WERI-Rb-1 (cell line): ENCODE measurements at regions not wholly inside any gene's neighbourhood (a gene's known extent, or its start where the extent isn't known, plus 50 kb on each side); places are given as distances from the start of the nearest gene placed in this dataset.

Experiments used
- DNase-seq: peaks from one replicate; pipeline ENCODE4 v3.0.0-alpha.2; 2020
- H3K27ac ChIP-seq: fragments of 250-450 bp; sonication (Bioruptor Pico); 2 replicates; pipeline ENCODE4 v1.5.1; 2020; ENCODE audit warnings: mild to moderate bottlenecking, moderate library complexity
- H3K27me3 ChIP-seq: fragments of 250-450 bp; sonication (Bioruptor Pico); 2 replicates; pipeline ENCODE4 v1.5.1; 2021; ENCODE audit warnings: mild to moderate bottlenecking, low read depth, moderate library complexity; ENCODE audit not compliant: insufficient read depth, severe bottlenecking
- H3K36me3 ChIP-seq: fragments of 250-450 bp; sonication (Bioruptor Pico); 2 replicates; pipeline ENCODE4 v1.5.1; 2020; ENCODE audit warnings: mild to moderate bottlenecking, moderate library complexity
- H3K4me3 ChIP-seq: 2 replicates; pipeline ENCODE4 v1.5.1; 2011; ENCODE audit warnings: low read depth, mild to moderate bottlenecking, control low read depth, low read length
- H3K9me3 ChIP-seq: fragments of 250-450 bp; sonication (Bioruptor Pico); 2 replicates; pipeline ENCODE4 v1.5.1; 2021; ENCODE audit warnings: mild to moderate bottlenecking, moderate library complexity; ENCODE audit not compliant: severe bottlenecking
- TF ChIP-seq, protein P1 (sequence below): IDR thresholded peaks from 2 replicates; pipeline ENCODE4 v1.5.1; 2011; ENCODE audit warnings: low read depth, mild to moderate bottlenecking, control low read depth, inconsistent platforms, low read length

DNA sequence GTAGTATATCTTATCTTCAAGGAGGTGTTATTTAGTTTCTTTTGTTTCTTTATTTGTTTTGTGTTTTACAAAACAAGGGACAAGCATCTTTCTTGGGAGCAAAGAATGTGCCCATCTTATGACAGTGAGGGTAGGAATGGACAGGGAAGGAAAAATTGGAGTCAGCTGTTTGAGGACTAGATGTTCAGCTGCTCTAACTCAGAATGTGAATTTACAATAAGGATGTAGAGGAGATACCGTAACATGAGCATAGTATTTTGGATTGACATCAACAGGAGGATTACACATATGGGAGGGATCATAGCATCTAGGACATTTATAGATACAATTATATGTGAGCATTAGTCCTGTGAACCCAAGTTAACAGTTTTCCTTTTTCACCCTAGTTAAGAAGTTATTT is 89.0 kb upstream of the GK2 start:
- no peak for DNase-seq
- H3K27ac ChIP-seq, result no peak overlapping the region
- no peaks in the 10 kb centered on the region for H3K36me3 ChIP-seq

DNA sequence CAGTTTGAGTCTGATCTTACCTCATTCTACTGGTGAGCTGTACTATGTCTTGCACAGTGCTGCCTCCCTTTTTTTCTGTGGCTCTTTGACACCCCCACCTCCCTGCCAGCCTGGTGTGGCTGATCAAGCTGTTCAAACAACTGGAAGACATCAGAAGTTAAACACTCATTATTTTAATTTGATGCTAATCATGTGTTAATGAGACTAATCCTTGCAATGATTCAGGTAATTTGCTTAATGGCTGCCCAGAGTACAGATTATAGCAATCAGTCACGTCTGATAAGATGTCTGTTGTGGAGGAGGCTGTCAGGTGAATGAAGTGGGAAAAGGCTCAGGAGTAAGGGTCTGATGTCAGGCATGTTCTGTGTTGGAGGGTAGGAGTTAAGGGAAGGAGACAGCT is 87.4 kb upstream of the GK2 start:
- DNase-seq, result peak; percentile 75
- no peaks in the 10 kb centered on the region for H3K27me3 ChIP-seq
- peak overlapping the region; percentile 72 for H3K27ac ChIP-seq
- no peaks in the 10 kb centered on the region for H3K9me3 ChIP-seq
- H3K4me3 ChIP-seq, result no peak overlapping the region
- H3K36me3 ChIP-seq, result no peaks in the 10 kb centered on the region
- TF ChIP-seq, protein P1, sequence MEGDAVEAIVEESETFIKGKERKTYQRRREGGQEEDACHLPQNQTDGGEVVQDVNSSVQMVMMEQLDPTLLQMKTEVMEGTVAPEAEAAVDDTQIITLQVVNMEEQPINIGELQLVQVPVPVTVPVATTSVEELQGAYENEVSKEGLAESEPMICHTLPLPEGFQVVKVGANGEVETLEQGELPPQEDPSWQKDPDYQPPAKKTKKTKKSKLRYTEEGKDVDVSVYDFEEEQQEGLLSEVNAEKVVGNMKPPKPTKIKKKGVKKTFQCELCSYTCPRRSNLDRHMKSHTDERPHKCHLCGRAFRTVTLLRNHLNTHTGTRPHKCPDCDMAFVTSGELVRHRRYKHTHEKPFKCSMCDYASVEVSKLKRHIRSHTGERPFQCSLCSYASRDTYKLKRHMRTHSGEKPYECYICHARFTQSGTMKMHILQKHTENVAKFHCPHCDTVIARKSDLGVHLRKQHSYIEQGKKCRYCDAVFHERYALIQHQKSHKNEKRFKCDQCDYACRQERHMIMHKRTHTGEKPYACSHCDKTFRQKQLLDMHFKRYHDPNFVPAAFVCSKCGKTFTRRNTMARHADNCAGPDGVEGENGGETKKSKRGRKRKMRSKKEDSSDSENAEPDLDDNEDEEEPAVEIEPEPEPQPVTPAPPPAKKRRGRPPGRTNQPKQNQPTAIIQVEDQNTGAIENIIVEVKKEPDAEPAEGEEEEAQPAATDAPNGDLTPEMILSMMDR, result no peak

More for the DNA sequence above, 89.0 kb upstream of the GK2 start:
- no peaks in the 10 kb centered on the region for H3K27me3 ChIP-seq
- TF ChIP-seq, protein P1, result no peak
- no peak overlapping the region for H3K4me3 ChIP-seq
- H3K9me3 ChIP-seq, result no peaks in the 10 kb centered on the region

DNA sequence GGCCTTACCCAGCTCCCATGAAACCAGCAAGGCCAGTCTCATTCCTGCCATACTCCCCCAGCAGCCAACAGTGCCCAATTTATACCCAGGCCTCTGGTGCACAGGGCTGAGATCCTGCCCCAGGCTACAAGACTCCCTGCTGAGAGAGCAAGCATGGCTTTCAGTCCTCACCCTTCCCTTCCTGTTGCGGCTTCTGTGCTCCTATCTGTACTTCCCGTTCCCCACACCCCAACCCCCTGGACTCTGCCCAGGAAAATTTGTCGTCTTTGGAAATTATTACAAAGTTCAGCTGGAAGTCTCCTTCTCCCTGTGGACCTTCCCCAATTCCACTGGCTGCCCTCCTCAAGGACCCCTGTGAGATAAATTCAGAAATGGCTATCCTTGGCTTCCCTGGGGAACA is 84.1 kb upstream of the GK2 start:
- TF ChIP-seq, protein P1, result no peak
- Histone ChIP-seq H3K27me3 (no peaks in the 10 kb centered on the region), H3K4me3 (no peak overlapping the region), H3K9me3 (no peaks in the 10 kb centered on the region), H3K27ac (no peak overlapping the region), H3K36me3 (no peaks in the 10 kb centered on the region)
- DNase-seq, result no peak

DNA sequence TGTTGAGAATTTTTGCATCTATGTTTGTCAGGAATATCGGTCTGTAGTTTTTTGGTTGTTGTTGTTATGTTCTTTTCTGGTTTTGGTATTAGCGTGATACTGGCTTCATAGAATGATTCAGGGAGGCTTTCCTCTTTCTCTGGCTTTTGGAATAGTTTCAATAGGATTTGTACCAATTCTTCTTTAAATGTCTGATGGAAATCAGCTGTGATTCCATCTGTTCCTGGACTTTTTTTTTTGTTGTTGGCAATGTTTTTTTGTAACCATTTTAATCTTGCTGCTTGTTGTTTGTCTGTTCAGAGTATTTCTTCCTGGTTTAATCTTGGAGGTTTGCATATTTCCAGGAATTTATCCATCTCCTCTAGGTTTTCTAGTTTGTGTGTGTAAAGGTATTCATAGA is 81.5 kb upstream of the GK2 start:
- Histone ChIP-seq H3K27me3 (no peaks in the 10 kb centered on the region), H3K27ac (no peak overlapping the region), H3K4me3 (no peak overlapping the region), H3K36me3 (no peaks in the 10 kb centered on the region), H3K9me3 (no peaks in the 10 kb centered on the region)
- TF ChIP-seq, protein P1, result no peak
- no peak for DNase-seq

DNA sequence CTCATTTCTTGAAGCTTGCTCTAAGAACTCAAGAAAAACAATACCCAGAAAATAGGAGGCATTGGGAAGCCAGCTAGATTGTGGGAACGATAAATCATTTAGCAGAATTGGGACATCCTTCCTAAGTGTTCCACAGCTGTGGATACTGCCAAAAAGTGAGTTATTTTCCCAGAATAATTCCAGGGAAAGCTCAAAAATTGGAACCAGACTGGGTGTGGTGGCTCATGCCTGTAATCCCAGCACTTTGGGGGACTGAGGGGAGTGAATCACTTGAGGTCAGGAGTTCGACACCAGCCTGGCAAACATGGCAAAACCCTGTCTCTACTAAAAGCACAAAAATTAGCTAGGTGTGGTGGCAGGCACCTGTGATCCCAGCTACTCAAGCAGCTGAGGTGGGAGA is 68.2 kb upstream of the GK2 start:
- no peaks in the 10 kb centered on the region for H3K9me3 ChIP-seq
- no peaks in the 10 kb centered on the region for H3K36me3 ChIP-seq
- H3K4me3 ChIP-seq, result no peak overlapping the region
- TF ChIP-seq, protein P1, result no peak
- no peak overlapping the region for H3K27ac ChIP-seq
- DNase-seq, result no peak
- no peaks in the 10 kb centered on the region for H3K27me3 ChIP-seq

DNA sequence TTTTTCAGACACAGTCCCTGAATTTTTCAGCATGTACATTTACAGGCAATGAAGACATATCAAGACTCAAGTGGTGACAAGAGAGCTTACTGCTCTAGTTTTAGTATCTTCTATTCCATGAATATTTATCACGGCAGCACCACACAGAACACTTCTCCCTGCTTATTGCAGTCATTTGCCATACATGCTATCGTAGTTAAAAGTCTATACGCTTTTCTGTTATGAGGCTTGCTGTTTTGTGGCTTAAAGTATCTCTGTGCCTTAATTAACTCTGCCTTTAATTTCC is 65.4 kb upstream of the GK2 start:
- TF ChIP-seq, protein P1, result no peak
- H3K36me3 ChIP-seq, result no peaks in the 10 kb centered on the region
- no peaks in the 10 kb centered on the region for H3K9me3 ChIP-seq
- H3K27me3 ChIP-seq, result no peaks in the 10 kb centered on the region
- H3K4me3 ChIP-seq, result no peak overlapping the region
- DNase-seq, result no peak
- H3K27ac ChIP-seq, result no peak overlapping the region
